K562 (cell line): ENCODE measurements at regions not wholly inside any gene's neighbourhood (a gene's known extent, or its start where the extent isn't known, plus 50 kb on each side); places are given as distances from the start of the nearest gene placed in this dataset.

Source experiments
- POLR2A ChIP-seq: fragments of 450-650 bp; conservative IDR thresholded peaks from 2 replicates; pipeline ENCODE4 v1.6.1; 2016
- RBFOX2 ChIP-seq: fragments of 200-400 bp; formaldehyde crosslinking; IDR thresholded peaks from 2 replicates; pipeline ENCODE4 v1.6.1; 2017; ENCODE audit warnings: low read depth, mild to moderate bottlenecking, low read length, moderate library complexity
- TF ChIP-seq, protein P1 (sequence below): sonication (generic); formaldehyde crosslinking; IDR thresholded peaks from 2 replicates; pipeline ENCODE4 v1.5.0; 2020; ENCODE audit warnings: missing genetic modification reagents
- TF ChIP-seq, protein P2 (sequence below): sonication (generic); formaldehyde crosslinking; IDR thresholded peaks from 2 replicates; pipeline ENCODE4 v1.9.0; 2022; ENCODE audit warnings: mild to moderate bottlenecking, missing genetic modification reagents
- TF ChIP-seq, protein P3 (sequence below), 3 experiments: IDR thresholded peaks in 2 of 3; conservative IDR thresholded peaks in 1 of 3; 2 replicates each; pipeline ENCODE4 v1.5.1; 2011 to 2012; ENCODE audit warnings: low read length in 3 of 3, mild to moderate bottlenecking in 3 of 3, control low read depth in 2 of 3, improper control_type of control experiment in 1 of 3, inconsistent platforms in 1 of 3, low read depth in 1 of 3, mixed read lengths in 1 of 3, moderate library complexity in 1 of 3; ENCODE audit not compliant: insufficient read depth in 2 of 3
- TF ChIP-seq, protein P4 (sequence below), 2 experiments: fragments of 450-650 bp in 1 of 2; IDR thresholded peaks; 2 replicates each; pipeline ENCODE4 v1.6.1; 2011 to 2017; ENCODE audit warnings: low read depth in 2 of 2, antibody characterized with exemption in 1 of 2, borderline replicate concordance in 1 of 2, low read length in 1 of 2, mild to moderate bottlenecking in 1 of 2, mixed read lengths in 1 of 2; ENCODE audit not compliant: control insufficient read depth in 1 of 2

DNA sequence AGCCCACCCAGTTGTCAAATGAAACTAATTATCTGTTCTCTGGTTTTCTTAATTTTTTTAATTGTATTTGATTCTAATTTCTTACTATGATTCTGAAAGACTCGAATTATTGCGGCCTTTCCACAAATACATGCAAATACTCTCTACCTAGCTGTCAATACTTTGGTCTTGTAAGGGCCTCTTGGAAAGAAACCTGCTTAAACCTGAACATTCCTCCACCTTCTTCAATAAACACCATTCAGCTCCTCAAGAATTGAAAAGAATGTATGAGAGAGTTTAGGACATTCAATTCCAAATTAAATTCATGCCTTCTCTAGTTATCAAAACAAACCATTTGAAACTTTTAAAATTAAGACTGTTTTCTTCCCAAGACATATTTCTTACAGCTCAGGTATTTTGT is 385.9 kb upstream of the NOCT start:
- no peak for TF ChIP-seq POLR2A
- TF ChIP-seq RBFOX2, result no peak
- TF ChIP-seq, protein P1, sequence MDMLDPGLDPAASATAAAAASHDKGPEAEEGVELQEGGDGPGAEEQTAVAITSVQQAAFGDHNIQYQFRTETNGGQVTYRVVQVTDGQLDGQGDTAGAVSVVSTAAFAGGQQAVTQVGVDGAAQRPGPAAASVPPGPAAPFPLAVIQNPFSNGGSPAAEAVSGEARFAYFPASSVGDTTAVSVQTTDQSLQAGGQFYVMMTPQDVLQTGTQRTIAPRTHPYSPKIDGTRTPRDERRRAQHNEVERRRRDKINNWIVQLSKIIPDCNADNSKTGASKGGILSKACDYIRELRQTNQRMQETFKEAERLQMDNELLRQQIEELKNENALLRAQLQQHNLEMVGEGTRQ (CRISPR knock-in tag), result no peak
- TF ChIP-seq, protein P2, sequence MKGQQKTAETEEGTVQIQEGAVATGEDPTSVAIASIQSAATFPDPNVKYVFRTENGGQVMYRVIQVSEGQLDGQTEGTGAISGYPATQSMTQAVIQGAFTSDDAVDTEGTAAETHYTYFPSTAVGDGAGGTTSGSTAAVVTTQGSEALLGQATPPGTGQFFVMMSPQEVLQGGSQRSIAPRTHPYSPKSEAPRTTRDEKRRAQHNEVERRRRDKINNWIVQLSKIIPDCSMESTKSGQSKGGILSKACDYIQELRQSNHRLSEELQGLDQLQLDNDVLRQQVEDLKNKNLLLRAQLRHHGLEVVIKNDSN (CRISPR knock-in tag), result no peak
- TF ChIP-seq, protein P3, sequence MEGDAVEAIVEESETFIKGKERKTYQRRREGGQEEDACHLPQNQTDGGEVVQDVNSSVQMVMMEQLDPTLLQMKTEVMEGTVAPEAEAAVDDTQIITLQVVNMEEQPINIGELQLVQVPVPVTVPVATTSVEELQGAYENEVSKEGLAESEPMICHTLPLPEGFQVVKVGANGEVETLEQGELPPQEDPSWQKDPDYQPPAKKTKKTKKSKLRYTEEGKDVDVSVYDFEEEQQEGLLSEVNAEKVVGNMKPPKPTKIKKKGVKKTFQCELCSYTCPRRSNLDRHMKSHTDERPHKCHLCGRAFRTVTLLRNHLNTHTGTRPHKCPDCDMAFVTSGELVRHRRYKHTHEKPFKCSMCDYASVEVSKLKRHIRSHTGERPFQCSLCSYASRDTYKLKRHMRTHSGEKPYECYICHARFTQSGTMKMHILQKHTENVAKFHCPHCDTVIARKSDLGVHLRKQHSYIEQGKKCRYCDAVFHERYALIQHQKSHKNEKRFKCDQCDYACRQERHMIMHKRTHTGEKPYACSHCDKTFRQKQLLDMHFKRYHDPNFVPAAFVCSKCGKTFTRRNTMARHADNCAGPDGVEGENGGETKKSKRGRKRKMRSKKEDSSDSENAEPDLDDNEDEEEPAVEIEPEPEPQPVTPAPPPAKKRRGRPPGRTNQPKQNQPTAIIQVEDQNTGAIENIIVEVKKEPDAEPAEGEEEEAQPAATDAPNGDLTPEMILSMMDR (IDR thresholded peaks at IDR 0.05 in 2 of 3, conservative IDR thresholded peaks at IDR 0.05 in 1 of 3; ENCODE audit: insufficient read depth in 2 of 3, low read depth in 1 of 3, low read length in 3 of 3), result no peak
- TF ChIP-seq, protein P4, sequence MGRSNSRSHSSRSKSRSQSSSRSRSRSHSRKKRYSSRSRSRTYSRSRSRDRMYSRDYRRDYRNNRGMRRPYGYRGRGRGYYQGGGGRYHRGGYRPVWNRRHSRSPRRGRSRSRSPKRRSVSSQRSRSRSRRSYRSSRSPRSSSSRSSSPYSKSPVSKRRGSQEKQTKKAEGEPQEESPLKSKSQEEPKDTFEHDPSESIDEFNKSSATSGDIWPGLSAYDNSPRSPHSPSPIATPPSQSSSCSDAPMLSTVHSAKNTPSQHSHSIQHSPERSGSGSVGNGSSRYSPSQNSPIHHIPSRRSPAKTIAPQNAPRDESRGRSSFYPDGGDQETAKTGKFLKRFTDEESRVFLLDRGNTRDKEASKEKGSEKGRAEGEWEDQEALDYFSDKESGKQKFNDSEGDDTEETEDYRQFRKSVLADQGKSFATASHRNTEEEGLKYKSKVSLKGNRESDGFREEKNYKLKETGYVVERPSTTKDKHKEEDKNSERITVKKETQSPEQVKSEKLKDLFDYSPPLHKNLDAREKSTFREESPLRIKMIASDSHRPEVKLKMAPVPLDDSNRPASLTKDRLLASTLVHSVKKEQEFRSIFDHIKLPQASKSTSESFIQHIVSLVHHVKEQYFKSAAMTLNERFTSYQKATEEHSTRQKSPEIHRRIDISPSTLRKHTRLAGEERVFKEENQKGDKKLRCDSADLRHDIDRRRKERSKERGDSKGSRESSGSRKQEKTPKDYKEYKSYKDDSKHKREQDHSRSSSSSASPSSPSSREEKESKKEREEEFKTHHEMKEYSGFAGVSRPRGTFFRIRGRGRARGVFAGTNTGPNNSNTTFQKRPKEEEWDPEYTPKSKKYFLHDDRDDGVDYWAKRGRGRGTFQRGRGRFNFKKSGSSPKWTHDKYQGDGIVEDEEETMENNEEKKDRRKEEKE (IDR thresholded peaks at IDR 0.05; ENCODE audit: borderline replicate concordance in 1 of 2, control insufficient read depth in 1 of 2, low read depth in 2 of 2, low read length in 1 of 2), result no peak
